Uterus (tissue), 2 donors: ENCODE measurements at regions not wholly inside any gene's neighbourhood (a gene's known extent, or its start where the extent isn't known, plus 50 kb on each side); places are given as distances from the start of the nearest gene placed in this dataset.

Experiments
- POLR2A ChIP-seq, 2 donors: fragments of 450-650 bp; IDR thresholded peaks; one replicate each; pipeline ENCODE4 v1.6.1; 2016; ENCODE audit warnings: antibody characterized with exemption in 2 of 2, mild to moderate bottlenecking in 1 of 2, moderate library complexity in 1 of 2
- TF ChIP-seq, protein P1 (sequence below), 4 experiments: fragments of 200-600 bp in 2 of 4; fragments of 450-650 bp in 2 of 4; sonication (generic) in 2 of 4; IDR thresholded peaks; one replicate each; pipeline ENCODE4 v1.5.1; 2016 to 2019; ENCODE audit warnings: antibody characterized with exemption in 4 of 4, mild to moderate bottlenecking in 2 of 4, moderate library complexity in 1 of 4

DNA sequence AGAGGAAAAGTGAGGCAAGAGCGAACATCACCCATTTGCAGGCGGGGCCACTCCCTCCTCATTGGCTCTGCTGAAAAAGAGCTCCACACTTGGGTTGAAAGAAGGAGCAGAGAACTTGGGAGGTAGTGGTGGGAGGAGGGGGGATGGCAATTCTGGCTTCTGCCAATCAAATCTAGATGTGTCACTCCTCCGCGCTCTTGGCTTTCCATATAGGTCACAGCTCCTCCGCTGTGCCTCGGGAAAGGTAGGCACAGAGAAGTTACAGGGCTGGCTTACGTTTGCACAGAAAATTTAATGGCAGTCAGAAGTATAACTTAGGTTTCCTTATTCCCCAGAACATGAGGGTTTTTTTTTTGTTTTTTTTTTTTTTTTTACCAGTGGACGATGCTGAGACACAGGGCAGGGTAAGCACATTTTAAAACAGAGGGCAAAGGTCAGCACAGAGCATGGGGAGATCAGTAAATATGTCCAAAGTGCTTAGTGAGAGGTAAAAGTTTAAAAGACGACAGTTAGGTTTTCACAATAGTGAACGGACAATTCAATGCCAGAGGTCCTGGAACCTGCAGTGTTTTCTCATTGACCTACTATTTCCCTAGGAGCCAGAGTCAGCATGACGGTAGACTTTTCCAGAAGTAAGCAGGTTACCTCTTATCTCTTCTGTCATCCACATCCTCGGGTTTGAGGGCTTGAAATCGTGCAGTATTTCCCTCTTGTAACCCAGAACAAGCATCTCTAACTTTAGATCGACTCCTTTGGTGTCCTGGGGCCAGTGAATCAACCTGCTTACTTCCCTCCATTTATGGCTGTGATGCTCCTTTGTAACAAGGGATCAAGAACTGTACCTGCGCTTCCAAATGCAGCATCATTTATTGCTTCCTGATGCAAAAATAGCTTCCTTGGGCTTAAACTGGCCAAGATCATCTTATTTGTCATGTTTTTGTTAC lies 258.9 kb upstream of the PROX1 start:
- TF ChIP-seq, protein P1, sequence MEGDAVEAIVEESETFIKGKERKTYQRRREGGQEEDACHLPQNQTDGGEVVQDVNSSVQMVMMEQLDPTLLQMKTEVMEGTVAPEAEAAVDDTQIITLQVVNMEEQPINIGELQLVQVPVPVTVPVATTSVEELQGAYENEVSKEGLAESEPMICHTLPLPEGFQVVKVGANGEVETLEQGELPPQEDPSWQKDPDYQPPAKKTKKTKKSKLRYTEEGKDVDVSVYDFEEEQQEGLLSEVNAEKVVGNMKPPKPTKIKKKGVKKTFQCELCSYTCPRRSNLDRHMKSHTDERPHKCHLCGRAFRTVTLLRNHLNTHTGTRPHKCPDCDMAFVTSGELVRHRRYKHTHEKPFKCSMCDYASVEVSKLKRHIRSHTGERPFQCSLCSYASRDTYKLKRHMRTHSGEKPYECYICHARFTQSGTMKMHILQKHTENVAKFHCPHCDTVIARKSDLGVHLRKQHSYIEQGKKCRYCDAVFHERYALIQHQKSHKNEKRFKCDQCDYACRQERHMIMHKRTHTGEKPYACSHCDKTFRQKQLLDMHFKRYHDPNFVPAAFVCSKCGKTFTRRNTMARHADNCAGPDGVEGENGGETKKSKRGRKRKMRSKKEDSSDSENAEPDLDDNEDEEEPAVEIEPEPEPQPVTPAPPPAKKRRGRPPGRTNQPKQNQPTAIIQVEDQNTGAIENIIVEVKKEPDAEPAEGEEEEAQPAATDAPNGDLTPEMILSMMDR (IDR thresholded peaks at IDR 0.05): no peak
- no peak for TF ChIP-seq POLR2A (IDR thresholded peaks at IDR 0.05)
